ENCODE measurements at regions not wholly inside any gene's neighbourhood (a gene's known extent, or its start where the extent isn't known, plus 50 kb on each side); places are given as distances from the start of the nearest gene placed in this dataset.

GRCh38 chr3:117495620-117496019, 786.0 kb downstream of the TUSC7 start:
- peaks cover 0 to 9% of the 10 kb centered on the region in 2 experiments for H3K9me3 ChIP-seq (ENCODE audit: control insufficient read depth in 1 of 2, insufficient read depth in 1 of 2, low read length in 2 of 2)
- no peak overlapping the region for H3K4me3 Mint-ChIP-seq
- DNase-seq (no peak), ATAC-seq (ENCODE audit: poor library complexity) (no peak)
- no peak for TF ChIP-seq CTCF (IDR thresholded peaks at IDR 0.05)
- no peak overlapping the region for H3K27ac ChIP-seq (ENCODE audit: low read depth in 1 of 2, low read length in 2 of 2)
- H3K27me3 Mint-ChIP-seq = no peaks in the 10 kb centered on the region
- no peaks in the 10 kb centered on the region for H3K4me1 ChIP-seq (ENCODE audit: insufficient read depth, low read length)
- H3K9me3 Mint-ChIP-seq = peaks cover 2% of the 10 kb centered on the region
- no peaks in the 10 kb centered on the region for H3K36me3 ChIP-seq (ENCODE audit: insufficient read depth, low read length)
- no peaks in the 10 kb centered on the region for H3K36me3 Mint-ChIP-seq (ENCODE audit: low read depth)
- H3K4me3 ChIP-seq (ENCODE audit: low read length) = no peak overlapping the region
- intact Hi-C loops (cut with DNase I, micrococcal nuclease) = no loop called here
- ChIA-PET POLR2A (no interaction called here), CTCF (no interaction called here)
- H3K27me3 ChIP-seq (ENCODE audit: control insufficient read depth in 1 of 2, insufficient read depth in 2 of 2, low read length in 2 of 2) = no peaks in the 10 kb centered on the region
- no peak overlapping the region for H3K27ac Mint-ChIP-seq
- H3K4me1 Mint-ChIP-seq (ENCODE audit: low read depth) = no peaks in the 10 kb centered on the region

GRCh38 chr3:117499189-117499870, 789.8 kb downstream of the TUSC7 start:
- ATAC-seq (ENCODE audit: poor library complexity) (no peak), DNase-seq (no peak)
- no peaks in the 10 kb centered on the region for H3K4me1 ChIP-seq (ENCODE audit: insufficient read depth, low read length)
- ChIA-PET CTCF (no interaction called here), POLR2A (no interaction called here)
- H3K36me3 ChIP-seq (ENCODE audit: insufficient read depth, low read length) = no peaks in the 10 kb centered on the region
- H3K9me3 ChIP-seq (ENCODE audit: control insufficient read depth in 1 of 2, insufficient read depth in 1 of 2, low read length in 2 of 2) = peaks cover 0 to 5% of the 10 kb centered on the region in 2 experiments
- no peak for TF ChIP-seq CTCF (IDR thresholded peaks at IDR 0.05)
- intact Hi-C loops (cut with DNase I, micrococcal nuclease) = no loop called here
- H3K4me3 ChIP-seq (ENCODE audit: low read length) = no peak overlapping the region
- Mint-ChIP-seq H3K27ac (no peak overlapping the region), H3K4me3 (no peak overlapping the region), H3K4me1 (ENCODE audit: low read depth) (no peaks in the 10 kb centered on the region), H3K9me3 (peaks cover 4% of the 10 kb centered on the region), H3K36me3 (ENCODE audit: low read depth) (no peaks in the 10 kb centered on the region), H3K27me3 (no peaks in the 10 kb centered on the region)
- no peak overlapping the region for H3K27ac ChIP-seq (ENCODE audit: low read depth in 1 of 2, low read length in 2 of 2)
- H3K27me3 ChIP-seq (ENCODE audit: control insufficient read depth in 1 of 2, insufficient read depth in 2 of 2, low read length in 2 of 2) = no peaks in the 10 kb centered on the region

GRCh38 chr3:117507958-117508357, 798.4 kb downstream of the TUSC7 start:
- no peak overlapping the region for H3K27ac Mint-ChIP-seq
- Histone ChIP-seq H3K27me3 (ENCODE audit: control insufficient read depth in 1 of 2, insufficient read depth in 2 of 2, low read length in 2 of 2) (no peaks in the 10 kb centered on the region), H3K9me3 (ENCODE audit: control insufficient read depth in 1 of 2, insufficient read depth in 1 of 2, low read length in 2 of 2) (no peaks in the 10 kb centered on the region), H3K4me1 (ENCODE audit: insufficient read depth, low read length) (no peaks in the 10 kb centered on the region), H3K27ac (ENCODE audit: low read depth in 1 of 2, low read length in 2 of 2) (no peak overlapping the region), H3K36me3 (ENCODE audit: insufficient read depth, low read length) (no peaks in the 10 kb centered on the region), H3K4me3 (ENCODE audit: low read length) (no peak overlapping the region)
- TF ChIP-seq CTCF (IDR thresholded peaks at IDR 0.05) = no peak
- DNase-seq (no peak), ATAC-seq (ENCODE audit: poor library complexity) (no peak)
- no peaks in the 10 kb centered on the region for H3K36me3 Mint-ChIP-seq (ENCODE audit: low read depth)
- no peaks in the 10 kb centered on the region for H3K4me1 Mint-ChIP-seq (ENCODE audit: low read depth)
- no peaks in the 10 kb centered on the region for H3K27me3 Mint-ChIP-seq
- H3K4me3 Mint-ChIP-seq = no peak overlapping the region
- POLR2A ChIA-PET = no interaction called here
- CTCF ChIA-PET = no interaction called here
- peaks cover 4% of the 10 kb centered on the region for H3K9me3 Mint-ChIP-seq
- intact Hi-C loops (cut with DNase I, micrococcal nuclease) = no loop called here

Measured in CD4-positive, alpha-beta T cell (primary cell).